ENCODE measurements at regions not wholly inside any gene's neighbourhood (a gene's known extent, or its start where the extent isn't known, plus 50 kb on each side); places are given as distances from the start of the nearest gene placed in this dataset.

DNA sequence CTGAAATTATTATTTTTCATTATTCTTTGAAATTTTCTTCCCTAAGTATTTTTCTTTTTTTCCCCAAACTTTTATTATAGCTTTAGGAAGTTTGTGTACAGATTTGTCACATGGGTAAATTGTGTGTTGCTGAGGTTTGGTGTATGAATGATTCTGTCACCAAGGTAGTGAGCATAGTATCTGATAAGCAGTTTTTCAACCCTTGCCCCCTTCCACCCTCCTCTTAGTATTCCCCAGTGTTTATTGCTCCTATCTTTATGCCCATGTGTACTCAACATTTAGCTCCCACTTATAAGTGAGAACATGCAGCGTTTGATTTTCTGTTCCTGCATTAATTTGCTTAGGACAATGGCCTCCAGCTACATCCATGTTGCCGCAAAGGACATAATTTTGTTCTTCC, 103.9 kb upstream of the MAGEB2 start:
- Mint-ChIP-seq H3K4me3 (no peak overlapping the region), H3K27ac (no peak overlapping the region), H3K36me3 (ENCODE audit: insufficient read depth in 1 of 3, low read depth in 3 of 3) (no peaks in the 10 kb centered on the region), H3K9me3 (peaks cover 3 to 37% of the 10 kb centered on the region in 2 experiments; a peak in 4 of 5 replicates), H3K27me3 (ENCODE audit: low read depth) (no peaks in the 10 kb centered on the region), H3K4me1 (no peaks in the 10 kb centered on the region)
- Histone ChIP-seq H3K56ac (ENCODE audit: insufficient read length, low read depth, low read length) (no peak overlapping the region), H3K27me3 (ENCODE audit: insufficient read depth, low read length) (no peaks in the 10 kb centered on the region), H3K23me2 (ENCODE audit: insufficient read length, low read depth, low read length, poor library complexity, severe bottlenecking) (no peaks in the 10 kb centered on the region), H3K9ac (ENCODE audit: extremely low read depth, insufficient read length, low read length) (no peak overlapping the region), H2AFZ (ENCODE audit: low read length) (no peak overlapping the region), H4K20me1 (ENCODE audit: control insufficient read depth, insufficient read depth, insufficient read length) (no peaks in the 10 kb centered on the region), H3K18ac (ENCODE audit: insufficient read length, low read depth, low read length) (no peak overlapping the region), H4K8ac (replicated peaks; ENCODE audit: insufficient read length, low read depth, low read length) (no peak overlapping the region), H3K79me2 (ENCODE audit: insufficient read depth, low read length) (no peaks in the 10 kb centered on the region), H2BK12ac (ENCODE audit: insufficient read length, low read depth, low read length) (no peak overlapping the region), H4K5ac (ENCODE audit: insufficient read length, low read depth, low read length) (no peak overlapping the region), H3K4me1 (ENCODE audit: insufficient read depth, low read length) (no peaks in the 10 kb centered on the region), H2BK15ac (ENCODE audit: low read depth, low read length) (no peak overlapping the region), H3K14ac (ENCODE audit: insufficient read depth, low read length) (no peak overlapping the region), H4K91ac (ENCODE audit: insufficient read length, low read depth, low read length) (no peak overlapping the region), H3K79me1 (ENCODE audit: insufficient read depth, low read depth, low read length, poor library complexity, severe bottlenecking) (no peaks in the 10 kb centered on the region), H2AK5ac (ENCODE audit: insufficient read length, low read length) (no peak overlapping the region), H2BK5ac (ENCODE audit: insufficient read length, low read length) (no peak overlapping the region), H3K27ac (ENCODE audit: insufficient read length, low read depth, low read length) (no peak overlapping the region), H3K23ac (ENCODE audit: insufficient read length, low read depth, low read length) (no peak overlapping the region), H3K4me2 (ENCODE audit: insufficient read depth, insufficient read length, low read length) (no peak overlapping the region), H3K9me3 (ENCODE audit: control insufficient read depth, low read depth, low read length) (no peaks in the 10 kb centered on the region), H2BK20ac (ENCODE audit: low read depth, low read length, poor library complexity, severe bottlenecking) (no peak overlapping the region), H2BK120ac (ENCODE audit: low read depth, low read length, poor library complexity, severe bottlenecking) (no peak overlapping the region), H3K4ac (ENCODE audit: low read depth, low read length) (no peak overlapping the region), H3T11ph (ENCODE audit: low read length) (no peak overlapping the region)
- TF ChIP-seq, protein P1, sequence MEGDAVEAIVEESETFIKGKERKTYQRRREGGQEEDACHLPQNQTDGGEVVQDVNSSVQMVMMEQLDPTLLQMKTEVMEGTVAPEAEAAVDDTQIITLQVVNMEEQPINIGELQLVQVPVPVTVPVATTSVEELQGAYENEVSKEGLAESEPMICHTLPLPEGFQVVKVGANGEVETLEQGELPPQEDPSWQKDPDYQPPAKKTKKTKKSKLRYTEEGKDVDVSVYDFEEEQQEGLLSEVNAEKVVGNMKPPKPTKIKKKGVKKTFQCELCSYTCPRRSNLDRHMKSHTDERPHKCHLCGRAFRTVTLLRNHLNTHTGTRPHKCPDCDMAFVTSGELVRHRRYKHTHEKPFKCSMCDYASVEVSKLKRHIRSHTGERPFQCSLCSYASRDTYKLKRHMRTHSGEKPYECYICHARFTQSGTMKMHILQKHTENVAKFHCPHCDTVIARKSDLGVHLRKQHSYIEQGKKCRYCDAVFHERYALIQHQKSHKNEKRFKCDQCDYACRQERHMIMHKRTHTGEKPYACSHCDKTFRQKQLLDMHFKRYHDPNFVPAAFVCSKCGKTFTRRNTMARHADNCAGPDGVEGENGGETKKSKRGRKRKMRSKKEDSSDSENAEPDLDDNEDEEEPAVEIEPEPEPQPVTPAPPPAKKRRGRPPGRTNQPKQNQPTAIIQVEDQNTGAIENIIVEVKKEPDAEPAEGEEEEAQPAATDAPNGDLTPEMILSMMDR (conservative IDR thresholded peaks at IDR 0.05) = no peak
- no peak for DNase-seq
- no CpG with 5 or more reads among the region's 2 CpGs for WGBS (ENCODE audit: extremely low coverage, insufficient read length, low lambda C conversion rate)
